ENCODE measurements at regions not wholly inside any gene's neighbourhood (a gene's known extent, or its start where the extent isn't known, plus 50 kb on each side); places are given as distances from the start of the nearest gene placed in this dataset.

GRCh38 chrX:150148749-150149672 is 210.7 kb upstream of the EOLA2 start:
- no peak overlapping the region for H3K4me3 ChIP-seq (ENCODE audit: low read length)
- no peaks in the 10 kb centered on the region for H4K20me1 ChIP-seq (ENCODE audit: insufficient read depth, low read length)
- H3K4me1 ChIP-seq (ENCODE audit: low read length), result no peaks in the 10 kb centered on the region
- H2AFZ ChIP-seq (ENCODE audit: low read length), result no peak overlapping the region
- H3F3A ChIP-seq (ENCODE audit: insufficient read depth, low read length), result no peaks in the 10 kb centered on the region
- H3K4me2 ChIP-seq (ENCODE audit: low read depth, low read length), result no peak overlapping the region
- H3K9me2 ChIP-seq (replicated peaks; ENCODE audit: insufficient read depth, low read length), result no peaks in the 10 kb centered on the region
- H3K27ac ChIP-seq (ENCODE audit: low read length), result no peak overlapping the region
- DNase-seq, result no peak
- H3K36me3 ChIP-seq (replicated peaks; ENCODE audit: insufficient read depth, low read length), result no peaks in the 10 kb centered on the region
- no peak for TF ChIP-seq EZH2phosphoT487 (IDR thresholded peaks at IDR 0.05; ENCODE audit: low read length)
- TF ChIP-seq EZH2 (optimal IDR thresholded peaks at IDR 0.05; ENCODE audit: low read depth, low read length), result no peak
- TF ChIP-seq CTCF (IDR thresholded peaks at IDR 0.05; ENCODE audit: low read length), result no peak
- H3K79me2 ChIP-seq (ENCODE audit: low read length), result no peaks in the 10 kb centered on the region
- no peaks in the 10 kb centered on the region for H3K9me3 ChIP-seq (replicated peaks; ENCODE audit: insufficient read depth, low read length)
- no peak overlapping the region for H3K9ac ChIP-seq (ENCODE audit: low read length)
- no peaks in the 10 kb centered on the region for H3K27me3 ChIP-seq (replicated peaks; ENCODE audit: insufficient read depth, low read length)

- Histone ChIP-seq H3K79me2 (ENCODE audit: low read length) (no peaks in the 10 kb centered on the region), H2AFZ (ENCODE audit: low read length) (no peak overlapping the region), H3K9me3 (replicated peaks; ENCODE audit: insufficient read depth, low read length) (no peaks in the 10 kb centered on the region), H3K4me1 (ENCODE audit: low read length) (no peaks in the 10 kb centered on the region), H3K4me2 (ENCODE audit: low read depth, low read length) (no peak overlapping the region), H3K4me3 (ENCODE audit: low read length) (no peak overlapping the region), H3F3A (ENCODE audit: insufficient read depth, low read length) (no peaks in the 10 kb centered on the region), H3K9me2 (replicated peaks; ENCODE audit: insufficient read depth, low read length) (no peaks in the 10 kb centered on the region), H4K20me1 (ENCODE audit: insufficient read depth, low read length) (no peaks in the 10 kb centered on the region), H3K27ac (ENCODE audit: low read length) (no peak overlapping the region), H3K27me3 (replicated peaks; ENCODE audit: insufficient read depth, low read length) (no peaks in the 10 kb centered on the region), H3K36me3 (replicated peaks; ENCODE audit: insufficient read depth, low read length) (no peaks in the 10 kb centered on the region), H3K9ac (ENCODE audit: low read length) (no peak overlapping the region)
- TF ChIP-seq CTCF (IDR thresholded peaks at IDR 0.05; ENCODE audit: low read length) (no peak), EZH2phosphoT487 (IDR thresholded peaks at IDR 0.05; ENCODE audit: low read length) (no peak), EZH2 (optimal IDR thresholded peaks at IDR 0.05; ENCODE audit: low read depth, low read length) (no peak)
- DNase-seq, result no peak
Measured at GRCh38 chrX:150150076-150150779, 211.9 kb upstream of the EOLA2 start.

- no peaks in the 10 kb centered on the region for H3K9me3 ChIP-seq (replicated peaks; ENCODE audit: insufficient read depth, low read length)
- no peak overlapping the region for H3K9ac ChIP-seq (ENCODE audit: low read length)
- H3K4me3 ChIP-seq (ENCODE audit: low read length), result no peak overlapping the region
- H3F3A ChIP-seq (ENCODE audit: insufficient read depth, low read length), result no peaks in the 10 kb centered on the region
- H4K20me1 ChIP-seq (ENCODE audit: insufficient read depth, low read length), result no peaks in the 10 kb centered on the region
- no peaks in the 10 kb centered on the region for H3K4me1 ChIP-seq (ENCODE audit: low read length)
- H3K36me3 ChIP-seq (replicated peaks; ENCODE audit: insufficient read depth, low read length), result no peaks in the 10 kb centered on the region
- H3K27me3 ChIP-seq (replicated peaks; ENCODE audit: insufficient read depth, low read length), result no peaks in the 10 kb centered on the region
- no peaks in the 10 kb centered on the region for H3K79me2 ChIP-seq (ENCODE audit: low read length)
- no peak overlapping the region for H3K4me2 ChIP-seq (ENCODE audit: low read depth, low read length)
- no peak for DNase-seq
- no peaks in the 10 kb centered on the region for H3K9me2 ChIP-seq (replicated peaks; ENCODE audit: insufficient read depth, low read length)
- H2AFZ ChIP-seq (ENCODE audit: low read length), result no peak overlapping the region
- TF ChIP-seq CTCF (IDR thresholded peaks at IDR 0.05; ENCODE audit: low read length), result no peak
- no peak for TF ChIP-seq EZH2 (optimal IDR thresholded peaks at IDR 0.05; ENCODE audit: low read depth, low read length)
- no peak for TF ChIP-seq EZH2phosphoT487 (IDR thresholded peaks at IDR 0.05; ENCODE audit: low read length)
- H3K27ac ChIP-seq (ENCODE audit: low read length), result no peak overlapping the region
Measured at GRCh38 chrX:150150780-150151125, 212.4 kb upstream of the MAMLD1 start.

Data from MM.1S (cell line).